Stimulated activated naive CD4-positive, alpha-beta T cell (primary cell): ENCODE measurements at regions not wholly inside any gene's neighbourhood (a gene's known extent, or its start where the extent isn't known, plus 50 kb on each side); places are given as distances from the start of the nearest gene placed in this dataset.

Experiments
- DNase-seq, 6 experiments: peaks; one replicate each; lab custom pipeline; 2025; lab: John Stamatoyannopoulos, UW

DNA sequence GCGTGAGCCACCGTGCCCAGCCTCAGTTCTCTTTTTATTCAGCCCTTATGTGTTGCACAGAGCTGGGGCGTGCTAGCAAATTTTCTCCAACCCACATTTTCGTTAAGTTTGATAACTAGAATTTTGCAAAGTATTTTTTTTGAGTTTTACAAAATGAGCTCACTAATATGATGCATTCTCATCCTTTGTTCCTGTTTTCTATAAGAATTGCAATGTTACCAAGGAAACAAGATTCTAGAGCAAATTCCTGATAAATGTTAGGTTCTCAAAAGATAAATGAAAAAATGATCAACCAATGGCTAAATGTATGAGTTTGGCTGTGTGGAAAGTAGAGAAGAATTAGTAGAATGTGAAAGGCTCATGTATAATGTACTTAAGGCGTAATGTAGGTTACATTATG, 529.8 kb downstream of the MAFB start:
- DNase-seq, result no peak

DNA sequence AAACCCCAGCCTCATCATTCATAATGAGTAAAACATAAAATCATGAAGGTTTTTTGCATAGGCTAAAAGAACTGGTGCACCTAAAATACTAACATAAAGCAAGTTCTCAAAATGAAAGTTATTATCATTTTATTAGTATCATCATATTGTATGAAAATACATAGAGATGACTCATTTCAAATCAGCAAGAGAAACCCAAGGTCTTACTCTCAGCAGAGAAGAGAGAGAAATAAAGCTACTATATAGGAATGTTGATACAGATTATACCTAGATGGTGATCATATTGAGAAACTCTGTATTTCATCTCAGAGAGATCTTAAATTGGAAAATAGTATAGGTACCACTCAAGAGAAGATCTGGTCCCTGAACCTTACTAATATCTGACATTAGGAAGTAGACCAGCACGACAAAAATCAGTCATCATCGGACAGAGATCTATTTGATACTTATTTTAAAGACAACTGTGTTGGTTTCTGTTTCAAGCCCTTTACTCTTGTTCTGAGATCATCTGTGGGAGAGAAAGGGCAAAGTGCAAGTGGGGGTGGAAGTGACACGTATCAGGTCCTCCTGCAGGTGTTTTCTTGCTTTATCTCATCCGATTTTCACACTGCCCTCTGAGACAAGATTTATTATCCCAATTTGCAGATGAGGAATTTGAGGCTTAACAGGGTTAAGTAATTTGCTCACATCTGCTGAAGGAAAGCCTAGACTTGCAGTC, 532.3 kb downstream of the MAFB start:
- DNase-seq, result no peak

DNA sequence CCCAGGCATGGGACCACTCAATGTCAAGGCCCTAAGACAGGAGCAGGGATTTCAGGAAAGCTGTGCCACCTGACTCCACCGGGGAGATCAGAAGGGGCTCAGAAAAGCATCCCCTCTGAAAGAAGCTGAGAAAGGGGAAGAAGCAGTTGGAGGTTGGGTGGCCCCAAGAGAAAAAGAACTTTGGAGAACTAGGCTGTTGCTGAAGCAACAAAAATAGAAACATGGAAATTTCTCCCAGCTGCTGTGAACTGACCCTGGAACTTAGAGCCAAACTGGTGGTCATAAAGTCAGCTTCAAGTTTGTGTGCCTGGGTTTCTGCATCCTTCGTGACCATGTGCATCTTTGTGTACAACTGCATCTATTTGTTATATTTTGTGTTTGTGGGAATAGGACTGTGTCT, 534.5 kb downstream of the MAFB start:
- DNase-seq, result no peak

DNA sequence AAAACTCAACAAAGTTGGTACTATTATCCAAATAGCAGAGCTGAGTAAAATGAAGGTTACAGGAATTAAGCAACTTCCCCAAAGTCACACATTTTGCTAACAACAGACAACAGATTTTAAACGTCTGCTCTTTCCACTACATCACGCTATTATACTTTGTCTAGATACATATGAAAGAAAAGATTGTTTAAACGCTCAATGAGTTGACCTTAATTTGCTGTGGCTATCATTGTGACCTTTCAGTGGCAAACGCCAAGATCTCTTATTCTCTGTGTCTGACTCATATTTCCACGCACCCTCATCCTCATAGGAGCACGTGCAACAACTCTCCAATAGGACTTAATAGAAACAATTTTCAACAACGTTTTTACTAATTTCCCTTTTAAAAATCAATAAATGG, 540.1 kb downstream of the MAFB start:
- no peak for DNase-seq

DNA sequence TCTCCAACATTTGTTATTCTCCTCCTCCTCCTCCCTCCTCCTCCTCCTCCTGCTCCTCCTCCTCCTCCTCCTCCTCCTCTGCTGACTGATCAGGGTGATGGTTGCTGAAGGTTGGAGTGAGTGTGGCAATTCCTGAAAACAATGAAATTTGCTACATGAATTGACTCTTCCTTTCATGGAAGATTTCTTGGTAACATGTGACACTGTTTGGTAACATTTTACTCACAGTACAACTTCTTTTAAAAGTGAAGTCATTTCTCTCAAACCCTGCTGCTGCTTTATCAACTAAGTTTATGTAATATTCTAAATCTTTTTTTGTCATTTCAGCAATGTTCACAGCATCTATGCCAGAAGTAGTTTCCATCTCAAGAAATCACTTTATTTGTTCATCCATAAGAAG, 543.0 kb downstream of the MAFB start:
- no peak for DNase-seq

DNA sequence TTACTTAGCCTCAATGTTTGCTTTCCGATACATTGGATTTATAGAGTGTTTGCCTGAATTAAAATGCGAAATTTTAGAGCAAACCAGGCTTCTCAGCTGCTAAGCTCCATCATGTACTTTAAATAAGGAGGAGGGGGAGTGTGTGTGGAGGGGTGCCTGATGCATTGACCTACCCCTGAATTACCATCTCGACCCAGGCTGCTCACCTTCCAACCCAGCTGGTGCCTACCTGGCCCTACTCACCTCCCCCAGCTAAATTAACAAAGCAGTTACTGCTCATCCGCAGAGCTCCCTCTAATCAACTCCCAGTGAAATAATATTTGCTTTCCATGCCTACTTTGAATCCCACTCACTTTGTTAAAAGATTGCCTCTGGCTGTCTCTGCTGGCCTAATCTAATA, 544.5 kb downstream of the MAFB start:
- no peak for DNase-seq

DNA sequence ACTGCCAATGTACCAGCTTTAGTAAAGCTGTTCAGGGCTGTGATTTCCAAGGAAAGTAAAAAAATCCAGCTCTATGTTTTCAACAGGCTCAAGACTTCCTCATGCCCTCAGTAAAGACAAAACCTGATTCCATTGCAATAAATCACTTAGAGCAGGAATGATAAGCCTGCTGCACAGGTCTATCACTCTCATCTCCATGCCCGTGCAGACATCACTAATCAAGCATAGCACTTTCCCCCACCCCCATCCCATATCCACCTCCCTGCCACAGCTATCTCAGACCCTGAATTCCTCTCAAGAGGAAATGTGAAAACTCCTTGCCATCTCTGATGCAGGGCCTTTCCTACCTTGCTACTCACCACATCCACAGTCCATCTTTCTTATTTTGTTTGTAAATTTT, 554.9 kb downstream of the MAFB start:
- no peak for DNase-seq

DNA sequence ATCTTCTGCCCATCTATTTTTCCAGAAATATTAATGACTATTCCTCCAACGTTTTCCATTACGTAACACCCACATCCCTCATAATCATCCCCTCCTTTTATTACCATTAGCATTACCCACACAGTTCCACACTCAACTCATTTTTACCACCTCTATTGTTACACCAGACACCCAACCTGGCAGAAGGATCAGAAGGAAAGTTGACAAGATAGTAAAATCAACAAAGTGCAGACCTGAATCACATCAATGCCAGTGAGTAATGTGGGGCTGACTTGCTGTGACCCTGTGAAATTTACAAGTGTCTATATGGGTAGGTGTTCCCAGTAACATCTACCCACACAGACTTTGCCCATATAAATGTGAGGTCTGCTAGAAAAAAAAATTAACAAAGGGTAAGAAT, 568.2 kb downstream of the MAFB start:
- no peak for DNase-seq

DNA sequence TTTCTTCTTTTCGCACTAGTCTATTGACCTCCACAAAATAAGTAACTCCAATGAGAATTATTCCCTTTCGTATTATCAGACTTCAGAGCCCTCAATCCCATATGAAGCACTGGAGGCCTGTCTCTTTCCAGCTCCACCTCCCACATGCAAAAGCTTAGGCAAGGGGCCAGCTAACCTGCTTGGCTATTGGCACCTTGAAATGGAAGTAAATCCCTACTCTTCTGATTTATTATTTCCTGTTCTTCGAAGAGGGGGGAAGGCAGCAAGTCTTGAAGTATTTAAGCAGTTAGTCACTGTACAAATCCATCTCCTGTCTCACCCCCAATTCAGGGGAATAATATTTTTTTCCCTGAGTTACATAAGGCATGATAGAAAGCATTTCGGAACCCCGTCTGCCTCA, 577.8 kb downstream of the MAFB start:
- no peak for DNase-seq

DNA sequence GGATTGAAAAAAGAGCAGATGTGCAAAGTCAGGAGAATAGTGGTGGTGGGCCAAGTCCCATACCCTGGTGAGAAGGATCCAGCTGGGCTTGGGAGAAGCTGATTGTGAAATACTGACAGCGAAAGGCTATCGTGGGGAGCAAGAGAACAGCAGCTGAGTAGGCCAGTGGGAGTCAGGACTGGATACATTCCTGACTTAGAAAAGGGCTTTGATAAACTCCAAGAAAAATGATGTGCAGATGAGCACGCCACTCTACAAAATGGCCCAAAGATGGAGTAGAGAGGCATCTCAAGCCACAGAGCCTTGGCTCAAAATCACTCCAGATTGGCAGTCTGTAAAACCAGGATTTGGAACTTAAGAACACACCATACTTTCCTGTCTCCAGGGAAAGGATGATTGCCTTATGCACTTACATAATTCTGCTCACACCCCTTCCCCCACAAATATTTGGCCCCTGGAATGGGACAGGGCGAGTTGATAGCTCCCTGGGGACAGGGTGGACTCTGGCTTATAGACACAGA, 578.7 kb downstream of the MAFB start:
- DNase-seq, result no peak

DNA sequence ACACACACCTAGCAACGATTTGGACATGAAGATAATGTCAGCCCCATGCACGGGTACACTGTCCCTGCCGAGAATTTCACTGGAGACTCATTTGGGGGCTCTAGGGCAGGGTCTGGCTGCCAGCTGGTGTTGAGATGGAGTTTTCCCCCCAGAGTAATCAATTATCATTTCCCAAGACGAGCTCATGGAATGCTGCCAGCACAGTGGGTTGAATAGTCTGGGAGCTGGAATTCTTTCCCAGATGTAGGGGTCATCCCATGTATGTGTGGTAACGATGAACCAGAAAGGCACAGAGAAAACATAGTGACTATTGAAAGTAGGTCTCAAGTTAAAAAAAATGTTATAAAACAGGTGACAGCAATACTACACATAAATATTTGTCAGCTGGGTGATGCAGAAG, 579.9 kb downstream of the MAFB start:
- DNase-seq, result no peak

DNA sequence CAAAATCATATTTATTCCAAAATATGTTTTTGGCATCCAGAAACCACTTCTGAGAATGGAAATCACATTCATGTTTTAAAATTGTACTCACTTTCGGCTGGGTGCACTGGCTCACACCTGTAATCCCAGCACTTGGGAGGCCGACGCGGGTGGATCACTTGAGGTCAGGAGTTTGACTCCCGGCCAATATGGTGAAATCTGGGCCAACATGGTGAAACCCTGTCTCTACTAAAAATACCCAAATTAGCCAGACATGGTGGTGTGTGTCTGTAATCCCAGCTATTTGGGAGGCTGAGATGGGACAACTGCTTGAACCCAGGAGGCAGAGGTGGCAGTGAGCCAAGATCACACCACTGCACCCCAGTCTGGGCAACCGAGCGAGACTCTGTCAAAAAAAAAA, 580.7 kb downstream of the MAFB start:
- DNase-seq, result no peak

DNA sequence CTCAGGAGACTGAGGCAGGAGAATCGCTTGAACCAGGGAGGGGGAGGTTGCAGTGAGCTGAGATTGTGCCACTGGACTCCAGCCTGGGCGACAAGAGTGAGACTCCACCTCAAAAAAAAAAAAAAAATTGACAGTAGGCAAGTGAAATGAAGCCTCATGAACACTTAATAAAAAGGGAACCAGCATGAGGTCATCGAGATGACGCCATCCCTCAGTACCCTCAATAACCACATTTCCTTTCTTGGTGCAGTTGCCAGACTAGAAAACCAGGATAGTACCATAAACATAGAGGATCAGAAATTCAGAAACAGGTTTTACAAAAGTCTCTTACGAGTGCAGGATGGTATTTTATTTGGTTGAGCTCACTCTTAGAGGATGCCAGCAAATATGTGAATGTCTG, 584.1 kb downstream of the MAFB start:
- DNase-seq, result no peak

DNA sequence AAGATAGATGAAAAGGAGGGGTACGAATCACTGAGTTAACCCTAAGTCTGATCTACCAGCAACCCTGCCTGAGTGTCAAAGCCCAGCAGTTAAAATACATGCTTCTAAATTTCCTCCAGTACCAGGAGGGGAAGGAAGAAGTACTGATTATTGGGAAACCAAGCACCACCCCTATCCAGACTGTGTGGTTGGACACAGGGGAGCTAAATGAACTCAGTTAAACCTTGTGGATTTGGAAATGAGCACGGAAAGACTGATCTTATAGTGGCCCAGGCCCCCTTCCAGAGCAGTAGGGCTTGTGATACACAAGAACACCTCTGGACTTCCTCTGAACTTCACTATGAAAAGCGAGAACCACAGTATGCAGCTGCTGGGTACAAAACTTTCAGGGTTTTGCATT, 585.6 kb downstream of the MAFB start:
- no peak for DNase-seq

DNA sequence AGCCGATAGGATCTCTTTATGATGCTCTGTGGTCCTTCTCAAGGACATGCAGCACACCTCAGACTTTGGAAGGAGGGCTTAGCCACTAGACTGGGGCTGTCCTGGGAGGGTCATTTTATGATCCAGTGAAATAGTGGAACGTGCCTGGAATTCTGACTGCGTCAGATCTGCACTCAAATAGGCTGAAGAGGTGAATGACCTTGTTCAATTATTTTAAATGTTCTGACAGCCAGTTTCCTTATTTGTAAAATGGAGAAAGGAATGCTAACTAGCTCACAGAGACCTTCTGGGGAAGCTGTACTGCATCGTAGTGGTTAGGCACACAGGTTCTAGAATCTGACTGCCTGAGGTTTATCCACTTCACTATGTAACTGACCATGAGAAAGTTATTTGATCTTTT, 587.5 kb downstream of the MAFB start:
- no peak for DNase-seq

DNA sequence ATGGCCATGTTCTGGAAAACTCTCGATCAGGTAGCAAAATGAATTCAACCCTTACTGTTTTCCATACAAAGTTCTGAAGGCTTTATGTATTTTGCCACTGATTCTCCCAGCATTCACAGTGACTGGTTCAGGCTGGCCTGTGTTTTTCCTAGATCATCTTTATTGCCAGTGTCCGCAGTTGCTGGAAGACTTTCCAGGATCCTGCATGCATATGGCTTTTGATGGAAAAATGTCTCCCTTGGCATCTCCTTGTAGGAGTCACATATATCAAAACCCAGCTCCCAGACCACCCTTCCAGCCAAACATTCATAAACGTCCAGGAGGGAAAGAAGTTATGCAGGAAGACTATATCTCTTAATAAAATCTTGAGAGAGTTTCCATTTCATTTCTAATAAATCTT, 588.8 kb downstream of the MAFB start:
- DNase-seq, result no peak

DNA sequence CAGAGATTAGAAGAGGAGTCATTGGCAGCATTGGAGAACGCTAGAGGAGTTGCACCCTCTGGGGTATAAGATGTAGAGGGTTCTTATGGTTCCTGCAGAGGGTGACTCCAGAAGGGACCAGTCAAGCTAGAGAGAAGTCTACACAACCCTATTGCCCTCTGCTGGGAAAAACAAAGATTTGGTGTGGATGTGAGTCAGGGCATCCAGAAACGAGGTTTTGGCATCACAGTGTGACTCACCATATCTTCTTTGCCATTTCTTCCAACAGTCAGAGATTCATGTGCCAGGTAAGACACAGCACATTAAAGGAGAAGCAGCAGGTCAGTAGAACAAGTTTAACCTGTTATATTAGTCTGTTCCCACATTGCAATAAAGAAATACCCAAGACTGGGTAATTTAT, 598.8 kb downstream of the MAFB start:
- DNase-seq, result no peak

DNA sequence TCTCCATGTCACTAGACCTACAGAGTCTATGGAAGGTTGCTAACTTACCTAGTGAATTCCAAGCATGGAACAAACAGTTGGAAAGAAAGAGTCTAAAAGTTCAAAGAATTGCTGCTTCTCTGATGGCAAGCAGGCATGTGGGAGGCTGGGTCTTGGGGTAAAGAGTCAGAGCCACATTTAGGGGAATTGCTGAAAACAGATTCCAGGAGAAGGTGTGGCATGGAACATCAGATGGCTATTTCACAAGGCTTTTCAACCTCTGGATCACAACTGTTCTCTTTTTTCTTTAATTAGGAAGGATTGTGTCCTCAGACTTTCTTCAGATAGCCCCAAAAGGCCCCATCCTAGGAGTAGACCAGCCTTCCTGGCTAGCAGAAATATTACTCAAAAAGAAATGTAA, 601.5 kb downstream of the MAFB start:
- no peak for DNase-seq

DNA sequence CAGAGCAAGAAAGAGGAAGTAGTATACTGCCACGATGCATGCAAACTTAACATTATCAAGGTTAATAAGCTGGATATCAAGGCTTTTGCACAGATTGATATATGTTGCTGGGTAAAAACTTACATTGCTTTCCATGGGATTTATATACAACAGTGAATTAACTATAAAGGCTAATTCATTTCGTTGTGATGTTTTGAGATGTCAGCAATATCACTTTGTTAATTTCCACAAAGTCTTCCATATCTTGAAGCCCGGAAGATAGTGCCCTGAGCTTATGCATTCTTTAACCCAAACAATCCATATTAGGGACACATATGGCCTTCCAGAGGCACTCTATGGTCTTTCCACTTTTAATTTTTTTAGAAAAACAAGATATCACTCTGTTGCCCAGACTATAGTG, 603.5 kb downstream of the MAFB start:
- DNase-seq, result no peak

DNA sequence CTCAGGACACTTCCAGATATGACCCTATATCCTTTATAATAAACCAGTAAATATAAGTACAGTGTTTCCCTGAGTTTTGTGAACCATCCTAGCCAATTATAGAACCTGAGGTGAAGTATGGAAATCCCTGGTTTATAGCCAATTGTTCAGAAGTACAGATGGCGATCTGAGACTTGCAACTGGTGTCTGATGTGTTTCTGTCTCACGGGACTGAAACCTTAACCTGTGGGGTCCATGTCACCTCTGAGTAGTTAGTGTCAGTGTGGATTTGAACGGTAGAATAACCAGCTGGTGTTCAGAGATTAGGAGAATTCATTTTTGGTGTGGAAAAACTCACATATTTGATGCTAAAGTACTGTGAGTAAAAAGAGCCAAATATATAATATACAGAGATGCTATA, 606.6 kb downstream of the MAFB start:
- no peak for DNase-seq

DNA sequence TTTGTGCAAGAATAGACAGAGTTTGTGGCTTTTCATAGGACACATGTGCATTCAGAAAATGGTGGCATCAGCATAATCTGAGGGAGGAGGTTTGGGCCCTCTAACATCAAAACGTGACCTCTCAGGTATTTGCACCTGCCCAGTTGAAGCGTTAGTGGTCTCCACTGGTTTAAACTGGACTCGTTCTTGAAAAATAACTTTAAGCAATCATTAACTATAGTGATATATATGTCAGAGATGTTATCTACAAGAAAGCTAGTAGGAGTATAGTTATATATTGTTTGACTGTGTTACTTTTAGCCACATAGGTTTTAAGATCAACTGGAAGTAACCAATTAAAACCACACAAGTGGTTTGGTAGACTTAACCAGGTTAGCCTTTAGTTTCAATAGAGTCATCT, 607.4 kb downstream of the MAFB start:
- DNase-seq, result no peak

DNA sequence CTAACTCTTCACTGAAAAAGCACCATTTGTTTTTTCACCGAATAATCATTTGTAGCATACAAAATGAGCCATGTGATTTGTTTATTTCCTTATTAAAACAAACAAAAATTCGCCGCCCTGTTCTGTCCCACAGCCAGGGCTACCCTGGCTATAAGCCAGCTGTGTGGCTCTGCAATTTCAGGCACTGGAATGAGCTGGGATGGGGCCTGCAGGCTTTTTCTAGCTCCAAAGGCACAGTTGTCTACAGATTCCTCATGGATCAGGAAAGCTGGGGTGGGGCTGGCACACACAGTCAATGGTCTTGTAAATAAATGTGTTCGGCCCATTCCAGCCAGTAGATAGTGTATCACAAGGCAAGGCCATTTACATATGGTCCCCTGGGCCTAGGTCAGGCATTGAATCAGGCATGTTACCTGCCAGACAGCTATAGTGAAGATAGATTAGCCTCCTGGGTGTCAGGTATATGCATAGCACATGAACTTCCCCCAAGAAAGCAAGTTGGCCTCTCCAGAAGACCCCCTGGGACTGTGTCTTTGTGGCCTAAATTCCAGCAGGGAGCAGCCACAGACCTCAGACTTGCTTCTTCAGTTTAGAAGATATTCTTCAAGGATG, 608.9 kb downstream of the MAFB start:
- DNase-seq, result no peak

DNA sequence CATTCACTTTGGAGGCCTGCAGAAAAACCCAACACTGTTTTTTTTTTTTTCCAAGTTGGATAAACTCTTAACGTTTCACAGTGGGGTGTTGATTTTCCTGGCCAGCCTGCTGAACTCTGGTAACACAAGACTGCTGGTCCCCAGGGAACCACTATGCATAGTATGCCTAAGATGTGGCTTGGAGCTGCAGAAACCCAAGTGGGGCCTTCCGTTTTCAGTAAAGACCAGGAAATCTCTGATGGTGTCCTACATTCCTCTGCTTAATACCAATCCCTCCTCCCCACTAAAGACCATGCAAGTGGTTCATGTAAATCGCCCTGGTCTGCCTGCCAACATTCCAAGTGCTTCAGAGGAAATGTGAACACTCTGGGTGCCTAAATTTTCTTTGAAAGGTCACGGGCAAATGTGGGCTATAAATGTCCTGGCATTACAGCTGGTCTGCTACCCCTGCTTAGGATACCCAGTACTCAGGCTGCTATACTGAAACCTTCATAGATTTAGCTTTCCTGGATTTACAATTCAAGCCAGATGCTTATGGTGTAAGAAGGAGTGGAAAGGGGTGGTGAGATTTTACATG, 615.4 kb downstream of the MAFB start:
- no peak for DNase-seq

DNA sequence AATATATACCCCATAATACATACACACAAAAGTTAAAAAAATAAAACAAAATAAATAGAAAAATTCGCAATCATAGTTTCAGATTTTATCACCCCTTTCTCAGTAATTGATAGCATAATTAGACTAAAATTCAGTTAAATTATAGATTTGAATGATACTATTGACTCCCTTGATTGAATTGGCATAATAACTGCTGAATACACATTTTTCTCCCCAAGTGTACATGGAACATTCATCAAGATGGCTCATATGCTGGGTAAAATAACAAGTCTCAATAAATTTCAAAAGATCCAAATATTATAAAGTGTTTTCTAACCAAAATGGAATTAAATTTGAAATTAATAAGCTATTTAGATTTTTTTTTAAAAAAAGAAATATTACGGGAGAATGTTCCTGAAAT, 616.1 kb downstream of the MAFB start:
- DNase-seq, result no peak
